CD4-positive, alpha-beta T cell (primary cell): ENCODE measurements at regions not wholly inside any gene's neighbourhood (a gene's known extent, or its start where the extent isn't known, plus 50 kb on each side); places are given as distances from the start of the nearest gene placed in this dataset.

Source experiments
- ATAC-seq: fragments of 200-7000 bp; cut with Tn5 transposase; one replicate; pipeline ENCODE4 v1.10.0; 2022; ENCODE audit warnings: mild to moderate bottlenecking; ENCODE audit not compliant: poor library complexity
- CTCF ChIA-PET: fragments of 350-600 bp; sonication (Branson Sonifier 250); formaldehyde crosslinking; loops from one replicate; lab custom pipeline; 2021; ENCODE audit warnings: antibody characterized with exemption, inconsistent platforms; lab: Charles Lee
- POLR2A ChIA-PET: fragments of 350-600 bp; sonication (Branson Sonifier 250); formaldehyde crosslinking; loops from one replicate; lab custom pipeline; 2021; ENCODE audit warnings: antibody characterized with exemption, inconsistent platforms; lab: Charles Lee
- DNase-seq, 14 experiments: peaks; one replicate each; pipeline ENCODE4 v3.0.0-alpha.2; 2013 to 2020; ENCODE audit warnings: mixed read lengths in 2 of 14
- H3K27ac ChIP-seq, 2 donors: one replicate each; pipeline versions ENCODE4 v1.5.1 to v1.7.0; 2013; ENCODE audit warnings: low read length in 2 of 2, low read depth in 1 of 2, mild to moderate bottlenecking in 1 of 2
- H3K27me3 ChIP-seq, 2 experiments: 1 replicate in 1 of 2; 2 replicates in 1 of 2; pipeline versions ENCODE4 v1.6.1 to v1.7.0; 2013; ENCODE audit warnings: low read length in 2 of 2, control low read depth in 1 of 2, mild to moderate bottlenecking in 1 of 2, moderate library complexity in 1 of 2; ENCODE audit not compliant: insufficient read depth in 2 of 2, control insufficient read depth in 1 of 2
- H3K36me3 ChIP-seq: one replicate; pipeline ENCODE4 v1.6.1; 2013; ENCODE audit warnings: low read length, control low read depth; ENCODE audit not compliant: insufficient read depth
- H3K4me1 ChIP-seq: one replicate; pipeline ENCODE4 v1.6.1; 2013; ENCODE audit warnings: low read length, control low read depth; ENCODE audit not compliant: insufficient read depth
- H3K4me3 ChIP-seq: one replicate; pipeline ENCODE4 v1.5.1; 2013; ENCODE audit warnings: mild to moderate bottlenecking, low read length, moderate library complexity
- H3K9me3 ChIP-seq, 2 experiments: 1 replicate in 1 of 2; 2 replicates in 1 of 2; pipeline versions ENCODE4 v1.6.1 to v1.7.0; 2013; ENCODE audit warnings: low read length in 2 of 2, mild to moderate bottlenecking in 2 of 2, control low read depth in 1 of 2, moderate library complexity in 1 of 2; ENCODE audit not compliant: control insufficient read depth in 1 of 2, insufficient read depth in 1 of 2
- H3K27ac Mint-ChIP-seq: one replicate; pipeline ENCODE4 v1.8.0; 2020; ENCODE audit warnings: mixed read lengths
- H3K27me3 Mint-ChIP-seq: one replicate; pipeline ENCODE4 v1.8.0; 2021; ENCODE audit warnings: mixed read lengths
- H3K36me3 Mint-ChIP-seq: one replicate; pipeline ENCODE4 v1.8.0; 2021; ENCODE audit warnings: low read depth, mixed read lengths
- H3K4me1 Mint-ChIP-seq: one replicate; pipeline ENCODE4 v1.8.0; 2021; ENCODE audit warnings: low read depth, mixed read lengths
- H3K4me3 Mint-ChIP-seq: one replicate; pipeline ENCODE4 v1.8.0; 2020; ENCODE audit warnings: mild to moderate bottlenecking, mixed read lengths
- H3K9me3 Mint-ChIP-seq: one replicate; pipeline ENCODE4 v1.8.0; 2020; ENCODE audit warnings: mixed read lengths
- CTCF ChIP-seq: fragments of 200-600 bp; IDR thresholded peaks from one replicate; pipeline ENCODE4 v1.8.0; 2022; ENCODE audit warnings: antibody characterized with exemption, mild to moderate bottlenecking
- intact Hi-C, 2 experiments: fragments of 100-400 bp; cut with DNase I in 1 of 2; cut with micrococcal nuclease in 1 of 2; formaldehyde crosslinking; loops; one replicate each; pipeline versions ENCODE4 v1.15.1 to v1.9.0; 2023 to 2025; cut with DNase I, micrococcal nuclease

GRCh38 chr5:58012801-58013315 lies 447.0 kb downstream of the PLK2 start:
- Mint-ChIP-seq H3K4me3 (no peak overlapping the region), H3K9me3 (no peaks in the 10 kb centered on the region), H3K36me3 (no peaks in the 10 kb centered on the region), H3K27ac (no peak overlapping the region), H3K27me3 (no peaks in the 10 kb centered on the region), H3K4me1 (no peaks in the 10 kb centered on the region)
- Histone ChIP-seq H3K36me3 (no peaks in the 10 kb centered on the region), H3K9me3 (no peaks in the 10 kb centered on the region), H3K27ac (no peak overlapping the region), H3K4me1 (no peaks in the 10 kb centered on the region), H3K4me3 (no peak overlapping the region), H3K27me3 (no peaks in the 10 kb centered on the region)
- CTCF ChIA-PET = no interaction called here
- intact Hi-C loops = no loop called here
- ATAC-seq (no peak), DNase-seq (no peak)
- no peak for TF ChIP-seq CTCF
- POLR2A ChIA-PET = no interaction called here

GRCh38 chr5:58012102-58012501 lies 447.8 kb downstream of the PLK2 start:
- POLR2A ChIA-PET = no interaction called here
- no peaks in the 10 kb centered on the region for H3K27me3 Mint-ChIP-seq

DNA sequence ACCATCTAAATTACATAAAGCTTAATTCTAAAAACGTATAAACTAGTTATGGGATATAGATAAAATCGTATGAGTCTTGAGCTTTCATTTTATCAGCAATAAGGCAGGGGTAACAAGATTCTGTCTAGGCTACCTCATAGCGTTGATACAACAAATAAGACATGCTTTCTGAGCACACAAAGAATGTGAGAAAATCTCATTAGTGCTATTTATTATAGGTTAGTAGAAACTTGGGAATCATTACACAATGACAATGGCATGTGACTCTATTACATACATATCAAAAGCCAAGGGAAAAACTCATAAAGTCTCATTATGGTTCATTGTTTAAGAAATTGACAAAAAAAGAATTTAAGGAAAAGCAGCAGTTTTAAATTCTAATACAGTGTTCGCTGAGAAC lies 448.6 kb downstream of the PLK2 start:
- Histone ChIP-seq H3K4me1 (no peaks in the 10 kb centered on the region), H3K27me3 (no peaks in the 10 kb centered on the region), H3K36me3 (no peaks in the 10 kb centered on the region), H3K4me3 (no peak overlapping the region), H3K27ac (no peak overlapping the region), H3K9me3 (no peaks in the 10 kb centered on the region)
- DNase-seq = no peak
- intact Hi-C loops = no loop called here
- no peaks in the 10 kb centered on the region for H3K27me3 Mint-ChIP-seq
- H3K9me3 Mint-ChIP-seq = no peaks in the 10 kb centered on the region
- no peak for TF ChIP-seq CTCF
- CTCF ChIA-PET = no interaction called here
- no peak for ATAC-seq
- no peaks in the 10 kb centered on the region for H3K36me3 Mint-ChIP-seq
- no peaks in the 10 kb centered on the region for H3K4me1 Mint-ChIP-seq
- POLR2A ChIA-PET = no interaction called here
- no peak overlapping the region for H3K4me3 Mint-ChIP-seq
- no peak overlapping the region for H3K27ac Mint-ChIP-seq

More at GRCh38 chr5:58012102-58012501, 447.8 kb downstream of the PLK2 start:
- Histone ChIP-seq H3K36me3 (no peaks in the 10 kb centered on the region), H3K27me3 (no peaks in the 10 kb centered on the region), H3K27ac (no peak overlapping the region), H3K4me1 (no peaks in the 10 kb centered on the region), H3K9me3 (no peaks in the 10 kb centered on the region), H3K4me3 (no peak overlapping the region)
- no peaks in the 10 kb centered on the region for H3K9me3 Mint-ChIP-seq
- no peak overlapping the region for H3K4me3 Mint-ChIP-seq
- no peak for ATAC-seq
- no peak for DNase-seq
- no peak overlapping the region for H3K27ac Mint-ChIP-seq
- CTCF ChIA-PET = no interaction called here
- H3K36me3 Mint-ChIP-seq = no peaks in the 10 kb centered on the region
- H3K4me1 Mint-ChIP-seq = no peaks in the 10 kb centered on the region
- TF ChIP-seq CTCF = no peak
- intact Hi-C loops = no loop called here
